Cerebellar nuclear complex (tissue), 1 donor: ENCODE measurements at regions not wholly inside any gene's neighbourhood (a gene's known extent, or its start where the extent isn't known, plus 50 kb on each side); places are given as distances from the start of the nearest gene placed in this dataset.

Experiments
- DNase-seq, 2 experiments: peaks; one replicate each; lab custom pipeline; 2025; lab: John Stamatoyannopoulos, UW

DNA sequence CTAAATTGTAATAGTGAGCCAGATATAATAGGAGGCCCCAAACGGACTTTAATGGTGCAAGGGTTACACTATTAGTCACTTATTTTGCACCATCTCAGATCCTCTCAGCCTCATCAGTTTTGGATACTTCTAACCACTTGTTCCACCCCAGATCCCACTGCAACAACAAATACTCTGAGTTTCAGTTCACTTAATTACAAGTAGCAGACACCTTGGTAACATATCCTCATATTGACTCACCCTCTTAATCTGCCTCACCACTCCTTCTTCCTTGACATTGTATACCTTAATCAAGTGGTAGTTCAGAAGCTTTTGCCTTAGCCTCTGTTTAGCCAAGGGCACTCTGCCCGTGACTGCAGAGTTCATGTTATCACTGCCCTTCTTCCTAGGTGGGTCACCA, 256.1 kb upstream of the UBASH3B start:
- no peak for DNase-seq

DNA sequence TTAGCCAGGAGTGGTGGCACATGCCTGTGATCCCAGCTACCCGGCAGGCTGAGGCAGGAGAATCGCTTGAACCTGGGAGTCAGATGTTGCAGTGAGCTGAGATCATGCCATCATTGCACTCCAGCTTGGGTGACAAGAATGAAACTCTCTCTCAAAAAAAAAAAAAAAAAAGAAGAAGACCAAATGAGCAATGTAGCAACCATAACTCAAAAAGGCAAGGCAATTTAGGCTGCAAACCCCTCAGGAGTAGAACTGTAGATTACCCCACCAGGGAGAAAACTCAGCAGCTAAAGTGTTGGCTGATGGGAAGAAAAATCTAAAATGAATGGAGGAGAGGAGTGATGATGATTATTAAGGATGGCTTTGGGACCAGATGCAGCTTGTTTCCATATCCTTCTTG, 256.7 kb upstream of the UBASH3B start:
- DNase-seq, result no peak

DNA sequence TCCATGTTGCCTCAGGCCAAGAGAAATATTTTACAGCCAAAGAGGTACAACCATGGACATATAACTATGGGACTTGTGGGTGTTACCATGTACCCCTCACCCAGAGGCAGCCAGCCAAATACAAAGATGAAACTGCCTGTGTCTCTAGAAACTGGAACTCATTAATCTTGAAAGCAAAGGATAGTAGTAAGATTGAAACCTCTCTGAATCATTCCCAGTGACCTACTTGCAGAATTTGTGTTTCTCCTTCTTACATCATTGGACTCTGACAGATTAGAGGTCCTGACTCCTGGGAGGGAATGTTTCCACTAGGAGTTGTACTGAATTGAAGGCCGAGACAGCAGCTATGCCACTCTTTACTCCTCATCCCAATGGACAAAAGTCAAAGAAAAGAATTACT, 257.4 kb upstream of the UBASH3B start:
- no peak for DNase-seq

DNA sequence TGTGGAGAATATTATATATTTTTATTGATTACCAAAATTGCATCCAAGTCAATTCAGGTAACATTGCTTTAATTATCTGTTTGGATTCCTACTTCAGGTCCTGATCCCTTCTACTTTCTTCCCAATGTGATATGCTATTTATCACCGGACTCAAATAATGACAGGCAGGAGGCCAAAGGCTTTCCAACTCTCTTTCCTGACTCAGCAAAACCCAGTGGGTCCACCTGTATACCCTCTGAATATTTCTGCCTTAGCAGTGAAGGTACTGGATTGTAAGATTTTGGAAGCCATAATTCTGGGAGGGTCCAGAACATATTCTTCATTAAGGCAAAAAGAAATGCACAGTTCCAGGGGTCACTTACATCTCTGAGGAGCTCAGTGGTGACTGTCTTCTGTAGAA, 260.2 kb upstream of the UBASH3B start:
- DNase-seq, result no peak

DNA sequence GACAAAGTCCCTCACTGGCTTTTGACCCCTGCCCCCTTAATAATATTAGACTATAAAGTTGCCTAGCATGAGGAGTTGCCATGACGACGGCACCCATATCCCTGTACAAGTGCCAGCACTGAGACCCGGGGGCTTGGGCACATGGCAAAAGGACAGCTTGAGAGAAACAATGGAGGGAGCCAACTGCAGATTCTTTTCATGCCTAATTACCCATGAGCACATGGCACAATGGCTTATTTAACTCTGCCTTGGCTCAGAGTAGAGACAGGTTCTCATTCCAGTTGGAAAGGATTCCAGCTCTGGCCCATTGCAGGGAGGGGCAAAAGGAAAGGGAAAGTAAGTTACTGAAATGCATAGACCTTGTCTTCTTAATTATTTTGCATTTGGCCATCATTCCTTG, 261.2 kb upstream of the UBASH3B start:
- no peak for DNase-seq

DNA sequence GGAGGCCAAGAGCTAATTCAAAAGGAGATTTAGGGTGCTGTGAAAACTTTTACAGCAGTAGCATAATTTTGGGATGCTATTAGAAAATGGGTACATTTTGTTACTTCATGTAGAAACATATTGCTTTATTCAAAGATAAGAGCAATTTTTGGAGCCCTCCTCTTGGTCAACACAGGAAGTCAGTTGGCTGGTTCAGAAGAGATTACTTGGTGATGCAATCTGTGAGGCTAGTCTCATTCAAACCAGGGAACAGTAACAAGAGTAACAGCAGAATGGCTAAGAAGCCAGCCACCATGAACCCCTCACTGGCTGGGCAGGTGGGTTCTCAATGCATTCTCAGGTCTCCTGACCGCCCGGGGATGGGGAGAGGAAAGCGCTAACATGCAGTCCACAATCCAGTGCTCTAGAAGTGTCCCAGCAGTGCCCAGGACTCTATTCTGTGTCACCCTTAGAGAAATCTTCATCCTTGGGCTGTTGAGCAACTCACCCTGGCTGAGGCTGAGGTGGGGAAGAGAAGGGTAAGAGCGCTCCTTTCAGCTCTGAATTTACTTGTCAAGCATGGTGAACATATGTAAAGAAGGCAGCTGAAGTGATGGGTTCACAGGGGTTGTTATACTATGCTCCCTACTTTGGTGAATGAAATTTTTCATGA, 262.2 kb upstream of the UBASH3B start:
- DNase-seq, result no peak

DNA sequence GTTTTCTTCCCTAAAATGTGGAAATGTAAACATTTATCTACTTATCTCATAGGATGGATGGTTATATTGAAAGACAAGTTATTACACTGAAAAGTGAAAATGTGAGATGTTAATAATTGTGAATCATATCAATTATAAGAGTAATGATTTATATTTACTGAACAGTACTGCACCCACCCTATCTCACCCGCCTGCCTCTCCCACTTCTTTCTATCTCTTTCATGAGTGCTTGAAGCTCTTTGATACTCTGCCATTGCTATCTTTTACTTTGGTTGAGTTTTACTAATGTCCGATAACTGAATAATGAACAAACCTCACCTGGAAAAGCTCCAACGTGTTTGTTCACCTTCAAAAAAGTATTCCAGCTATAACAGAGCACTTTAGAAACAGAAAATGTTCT, 263.0 kb upstream of the UBASH3B start:
- no peak for DNase-seq

DNA sequence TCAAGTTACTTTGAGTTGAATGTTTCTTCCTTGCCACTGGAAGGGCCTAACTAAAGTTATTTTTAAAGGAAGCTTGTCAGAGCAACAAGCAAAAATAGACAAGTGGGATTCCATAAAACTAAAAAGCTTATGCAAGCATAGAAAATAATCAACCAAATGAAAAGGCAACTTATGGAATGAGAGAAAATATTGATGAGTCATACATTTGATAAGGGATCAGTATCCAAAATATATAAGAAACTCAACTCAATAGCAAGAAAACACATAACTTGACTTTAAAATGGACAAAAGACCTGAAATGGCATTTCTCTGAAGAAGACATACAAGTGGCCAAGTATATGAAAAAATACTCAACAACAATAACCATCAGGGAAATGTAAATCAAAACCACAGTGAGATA, 264.5 kb upstream of the UBASH3B start:
- no peak for DNase-seq

DNA sequence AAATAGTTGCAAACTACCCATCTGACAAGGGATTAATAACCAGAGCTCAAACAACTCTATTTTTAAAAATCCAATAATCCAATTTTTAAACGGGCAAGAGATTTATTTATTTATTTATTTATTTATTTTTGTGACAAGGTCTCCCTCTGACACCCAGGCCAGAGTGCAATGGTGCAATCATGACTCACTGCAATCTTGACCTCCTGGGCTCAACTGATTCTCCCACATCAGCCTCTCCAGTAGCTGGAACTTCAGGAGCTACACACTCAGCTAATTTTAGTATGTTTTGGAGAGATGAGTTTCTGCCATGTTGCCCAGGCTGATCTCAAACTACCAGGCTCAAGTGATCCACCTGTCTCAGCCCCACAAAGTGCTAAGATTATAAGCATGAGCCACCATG, 267.2 kb upstream of the BLID start:
- DNase-seq, result no peak

DNA sequence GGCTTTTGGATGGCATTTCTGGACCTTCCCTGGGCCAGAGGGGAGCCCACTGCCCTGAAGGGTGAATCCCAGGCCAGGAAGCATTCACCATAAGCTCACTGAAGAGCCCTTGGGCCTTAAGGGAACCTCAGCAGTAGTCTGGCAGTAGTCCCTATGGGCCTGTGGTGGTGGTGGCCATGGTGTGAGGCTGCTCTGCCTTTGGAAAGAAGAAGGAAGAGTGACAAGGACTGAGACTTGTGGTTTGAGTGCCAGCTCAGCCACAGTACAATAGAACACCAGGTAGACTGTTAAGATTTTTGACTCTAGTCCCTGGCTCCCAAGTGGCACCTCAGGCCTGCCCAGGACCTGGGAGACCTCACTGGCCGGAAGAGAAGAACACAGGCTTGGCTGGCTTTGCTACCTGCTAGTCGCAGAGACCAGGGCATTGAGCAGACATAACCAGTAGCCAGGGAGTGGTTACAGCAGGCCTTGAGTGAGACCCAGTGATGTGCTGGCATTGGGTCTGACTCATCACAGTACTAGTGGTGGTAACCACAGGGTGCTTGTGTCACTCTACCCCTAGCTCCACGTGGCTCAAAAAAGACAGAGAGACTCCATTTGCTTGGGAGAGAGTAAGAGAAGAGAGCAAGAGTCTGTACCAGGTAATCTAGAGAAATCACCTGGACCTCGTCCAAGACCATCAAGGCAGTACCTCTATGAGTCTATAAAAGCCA, 259.8 kb upstream of the BLID start:
- DNase-seq, result no peak

DNA sequence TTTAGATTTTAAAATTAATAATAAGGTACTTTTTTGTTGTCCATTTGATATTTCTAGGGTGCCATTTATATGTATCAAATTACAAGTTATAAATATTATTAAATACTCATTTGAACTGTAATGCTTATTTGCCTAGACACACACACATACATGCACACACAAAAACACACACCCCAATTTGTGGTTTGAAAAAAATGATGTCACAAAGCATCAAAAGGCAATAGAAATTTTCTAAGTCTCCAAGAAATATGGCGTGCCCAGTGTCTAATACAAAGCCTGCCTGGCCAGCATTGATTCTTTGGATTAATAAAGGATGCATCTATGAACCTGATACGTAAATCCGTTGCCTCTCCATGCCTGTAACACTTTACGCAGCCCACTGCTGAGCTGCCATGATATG, 252.8 kb upstream of the BLID start:
- DNase-seq, result no peak

DNA sequence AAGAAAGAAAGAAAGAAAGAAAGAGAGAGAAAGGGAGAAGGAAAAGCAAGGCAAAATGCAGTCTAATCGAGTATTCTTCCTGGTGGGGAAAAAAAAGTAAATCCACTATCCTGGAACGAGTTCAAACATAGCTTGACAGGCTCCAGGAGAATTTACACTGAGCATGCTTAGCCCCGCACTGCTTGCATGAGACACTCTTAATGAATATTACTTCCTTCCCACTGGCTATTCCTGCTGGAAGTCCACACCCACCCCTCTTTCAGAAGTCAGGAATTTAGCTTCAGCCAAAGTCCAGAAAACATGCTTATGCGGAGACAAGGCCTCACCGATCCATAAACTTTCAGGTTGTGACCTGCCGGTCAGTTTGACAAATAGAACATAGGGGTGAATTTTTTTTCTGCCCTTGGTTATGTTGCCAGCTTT, 251.8 kb upstream of the BLID start:
- no peak for DNase-seq

DNA sequence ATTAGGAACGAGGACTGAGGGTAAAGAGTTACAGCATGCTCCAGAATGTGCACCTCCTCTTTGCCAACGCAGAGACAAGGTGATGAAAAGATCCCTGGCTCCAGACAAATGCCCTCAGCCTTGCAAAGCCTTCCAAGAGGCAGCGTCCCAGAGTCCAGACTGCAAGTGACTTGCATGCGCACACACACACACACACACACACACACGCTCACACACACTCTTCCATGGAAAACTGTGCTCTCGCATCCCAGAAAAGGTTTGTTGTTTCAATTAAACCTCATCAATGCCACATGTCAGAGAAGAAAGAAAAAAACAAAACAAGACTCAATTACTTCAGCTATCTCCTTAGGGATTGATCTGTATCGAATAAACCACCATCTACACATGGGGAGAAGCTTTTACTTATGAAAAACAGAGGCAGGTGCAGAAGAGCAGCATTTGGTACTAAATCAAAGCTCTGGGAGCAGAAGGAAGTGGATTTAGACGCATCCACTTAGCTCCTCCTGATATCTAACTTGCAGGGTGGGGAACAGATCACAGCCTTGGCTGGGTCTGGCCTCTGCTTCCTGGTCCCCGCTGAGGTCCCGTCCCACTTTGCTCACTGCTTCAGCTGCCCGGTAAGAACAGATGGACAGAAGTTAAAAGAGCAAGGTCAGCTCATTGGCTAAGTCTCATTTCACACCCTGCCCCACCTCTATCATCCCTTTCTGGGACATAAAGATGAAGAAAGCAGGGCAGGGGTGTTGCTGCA, 249.8 kb upstream of the BLID start:
- DNase-seq, result no peak

DNA sequence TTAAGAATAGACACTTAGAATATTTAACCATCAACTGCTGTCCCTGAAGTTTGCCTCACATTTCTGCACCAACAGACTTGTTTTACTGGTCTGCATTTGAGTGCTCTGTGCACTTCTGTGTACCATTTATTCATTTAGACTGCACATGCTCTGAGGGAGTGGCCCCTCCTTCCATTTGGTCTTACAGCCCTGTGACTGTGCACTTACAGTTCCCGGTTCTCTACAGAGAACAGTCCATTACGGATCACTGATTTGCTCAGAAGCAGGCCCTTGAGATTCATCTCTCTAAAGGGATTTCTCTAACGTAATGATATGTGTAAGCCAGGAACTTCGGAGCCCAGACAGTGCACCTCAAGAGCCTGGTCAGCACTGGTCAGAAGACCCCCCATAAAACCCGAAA, 247.3 kb upstream of the BLID start:
- no peak for DNase-seq

DNA sequence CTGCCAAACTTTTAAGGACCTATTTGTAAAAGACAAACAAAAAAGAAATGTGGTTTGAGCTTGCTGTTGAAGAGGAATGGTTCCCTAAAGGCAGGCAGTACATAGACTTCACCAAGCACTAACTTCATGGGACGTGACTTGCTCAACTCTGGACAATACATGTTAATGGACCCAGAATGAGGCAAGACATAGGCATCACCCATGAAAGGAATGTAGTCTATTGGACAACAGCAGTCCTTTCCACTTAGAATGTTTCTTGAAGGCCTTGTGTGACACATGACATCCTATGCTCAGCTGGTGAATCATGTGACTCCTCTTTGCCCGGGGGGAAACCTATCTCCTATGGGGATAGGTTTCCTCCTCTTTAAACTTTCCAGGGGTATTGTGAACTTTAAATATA, 246.4 kb upstream of the BLID start:
- DNase-seq, result no peak

DNA sequence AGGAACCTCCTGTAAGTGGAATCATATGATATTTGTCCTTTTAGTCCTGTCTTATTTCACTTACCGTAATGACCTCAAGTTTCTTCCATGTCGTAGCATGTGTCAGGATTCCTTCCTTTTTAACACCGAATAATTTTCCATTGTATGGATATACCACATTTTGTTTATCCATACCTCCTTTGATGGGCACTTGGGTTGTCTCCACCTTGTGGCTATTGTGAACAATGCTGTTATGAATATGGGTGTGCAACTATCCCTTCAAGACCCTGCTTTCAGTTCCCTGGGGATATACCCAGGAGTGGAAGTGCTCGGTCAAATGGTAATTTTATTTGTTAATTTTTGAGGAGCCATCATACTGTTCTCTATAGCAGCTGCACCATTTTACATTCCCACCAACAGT, 244.9 kb upstream of the BLID start:
- DNase-seq, result no peak

DNA sequence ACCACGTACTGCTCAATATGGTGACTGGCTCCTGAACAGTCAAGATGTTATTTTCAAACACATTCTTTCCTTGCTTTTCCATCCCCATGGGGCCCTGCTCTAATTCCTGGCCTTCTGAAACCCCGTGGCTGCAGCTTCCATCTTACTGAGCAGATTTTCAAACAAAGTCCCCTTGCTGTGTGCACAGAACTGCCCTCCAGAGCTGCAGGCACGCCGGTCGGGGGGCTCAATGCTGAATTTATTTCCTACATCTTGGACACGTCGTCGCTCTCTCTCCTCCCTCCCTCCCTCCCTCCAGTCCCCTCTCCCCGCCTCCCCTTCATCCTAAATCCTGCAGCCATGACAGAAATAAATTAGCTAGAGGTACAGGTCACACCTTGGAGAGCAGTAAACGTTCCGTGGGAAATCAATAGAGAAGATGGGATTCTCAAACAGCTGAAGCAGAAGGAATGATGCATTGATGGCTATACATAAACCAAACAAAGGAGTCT, 243.1 kb upstream of the BLID start:
- no peak for DNase-seq

DNA sequence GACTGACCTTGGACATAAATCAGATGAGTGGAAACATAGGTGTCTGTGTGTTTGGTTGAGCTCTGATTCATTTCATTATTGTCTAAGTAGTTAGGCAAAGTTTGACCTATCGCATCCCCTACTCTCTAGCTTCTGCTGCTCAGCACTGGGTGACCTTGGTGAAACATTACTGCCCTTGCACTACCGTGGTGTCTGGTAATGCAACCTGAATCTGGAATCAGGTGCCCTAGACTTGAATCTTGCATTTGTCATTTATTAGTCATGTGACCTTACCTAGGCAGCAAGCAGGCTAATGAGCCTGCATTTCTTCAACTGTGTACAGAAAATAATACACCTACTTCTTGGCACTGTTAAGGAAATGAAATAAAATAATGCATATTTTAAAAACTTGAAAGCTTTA, 242.3 kb upstream of the BLID start:
- no peak for DNase-seq

DNA sequence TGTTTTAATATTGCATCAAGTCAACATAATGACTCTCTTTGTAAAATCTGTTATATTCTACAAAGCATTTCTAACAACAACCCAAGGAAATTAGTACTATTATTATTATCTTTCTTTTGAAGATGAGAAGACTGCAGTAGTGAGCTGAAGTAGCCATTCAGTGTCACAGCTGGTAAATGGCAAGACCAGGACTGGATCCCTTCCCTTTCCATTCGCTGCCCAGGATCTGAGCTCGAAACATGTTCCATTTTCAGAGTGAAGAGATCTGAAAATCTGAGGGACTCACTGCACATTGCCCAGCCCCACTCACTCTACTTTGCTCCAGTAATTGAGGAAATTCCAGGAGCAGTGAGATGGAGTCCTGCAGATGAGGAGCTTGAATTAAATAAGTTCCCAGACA, 240.0 kb upstream of the BLID start:
- no peak for DNase-seq

DNA sequence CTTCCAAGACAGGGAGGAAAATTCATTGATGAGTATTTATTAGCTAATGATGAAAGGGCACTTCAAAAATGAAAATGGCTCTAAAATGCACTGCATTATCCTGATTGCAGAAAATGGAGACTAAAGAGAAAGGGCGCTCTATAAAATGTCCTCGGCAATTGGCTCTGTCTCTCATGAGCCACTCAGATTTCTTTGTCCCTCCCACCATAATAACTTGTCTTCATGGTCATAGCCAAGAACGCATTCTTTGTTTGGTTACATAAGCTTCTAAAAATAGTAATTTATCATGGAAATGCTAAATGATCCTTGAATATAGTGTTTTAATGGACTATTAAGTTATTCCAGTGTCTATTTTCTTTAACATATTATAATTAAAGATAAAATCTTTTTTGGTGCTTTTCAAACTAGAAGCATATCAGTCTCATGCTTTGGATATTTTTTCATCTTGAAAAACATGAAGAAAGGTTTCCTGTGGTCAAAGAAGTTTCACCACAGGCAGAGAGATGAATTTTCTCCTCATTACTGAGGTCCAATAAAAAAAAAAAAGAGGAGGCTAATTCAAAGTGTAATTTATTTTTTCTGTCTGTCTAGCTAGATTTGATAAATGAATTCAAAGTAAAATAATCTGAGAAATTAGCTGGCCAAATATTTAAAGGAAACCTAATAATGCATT, 238.1 kb upstream of the BLID start:
- DNase-seq, result no peak

DNA sequence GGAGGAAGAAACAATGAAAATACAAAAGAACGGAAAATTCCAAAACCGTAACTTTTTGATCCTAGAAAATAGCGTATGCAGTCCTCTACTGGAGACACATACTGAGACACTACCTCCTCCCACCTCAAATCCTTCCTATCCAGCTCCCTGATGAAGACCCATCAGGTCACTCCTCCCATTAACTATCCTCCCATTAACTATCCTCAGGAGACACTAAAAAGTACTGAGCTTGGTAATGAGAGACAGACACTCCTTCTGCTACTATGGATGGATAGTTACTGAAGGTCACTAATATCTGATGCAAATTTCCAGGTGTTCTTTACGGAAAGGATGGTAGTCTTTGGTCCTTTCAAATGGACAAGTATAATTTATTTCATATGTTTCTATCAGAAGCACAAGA, 237.5 kb upstream of the BLID start:
- no peak for DNase-seq

DNA sequence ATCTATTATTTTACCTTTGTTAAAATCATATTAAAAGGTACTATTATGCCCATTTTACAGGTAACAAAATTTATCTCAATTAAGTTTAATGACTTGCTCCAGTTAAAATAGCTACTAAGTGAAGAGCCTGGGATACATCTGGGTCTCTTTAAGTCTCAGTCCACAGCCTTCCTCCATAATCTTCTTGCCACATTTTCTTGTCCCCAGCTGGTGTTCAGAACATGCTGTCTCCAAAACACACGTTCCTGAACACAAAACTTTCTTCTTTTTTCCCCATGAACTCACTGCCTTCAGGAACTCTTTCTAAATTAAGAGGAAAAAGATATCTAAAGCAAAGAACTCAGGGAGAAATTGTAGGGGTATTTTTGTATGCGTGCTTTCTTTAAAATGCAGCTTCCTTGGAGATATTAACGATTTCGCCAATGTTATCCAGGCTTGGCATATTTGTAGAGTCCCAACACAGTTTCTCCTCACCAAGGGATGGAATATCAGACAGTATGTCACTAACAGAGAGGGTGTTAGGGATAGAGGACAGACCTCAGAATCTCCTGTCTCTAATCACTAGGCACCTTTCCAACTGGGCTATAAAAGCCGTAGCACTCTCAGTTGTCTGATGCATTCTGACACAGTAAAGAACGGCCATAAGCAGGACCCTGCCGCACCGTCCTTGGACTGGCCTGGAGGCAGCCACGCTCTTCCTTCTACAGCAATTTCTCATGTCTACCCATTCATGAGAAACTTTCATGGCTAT, 232.8 kb upstream of the BLID start:
- no peak for DNase-seq
